ENCODE measurements at regions not wholly inside any gene's neighbourhood (a gene's known extent, or its start where the extent isn't known, plus 50 kb on each side); places are given as distances from the start of the nearest gene placed in this dataset.

DNA sequence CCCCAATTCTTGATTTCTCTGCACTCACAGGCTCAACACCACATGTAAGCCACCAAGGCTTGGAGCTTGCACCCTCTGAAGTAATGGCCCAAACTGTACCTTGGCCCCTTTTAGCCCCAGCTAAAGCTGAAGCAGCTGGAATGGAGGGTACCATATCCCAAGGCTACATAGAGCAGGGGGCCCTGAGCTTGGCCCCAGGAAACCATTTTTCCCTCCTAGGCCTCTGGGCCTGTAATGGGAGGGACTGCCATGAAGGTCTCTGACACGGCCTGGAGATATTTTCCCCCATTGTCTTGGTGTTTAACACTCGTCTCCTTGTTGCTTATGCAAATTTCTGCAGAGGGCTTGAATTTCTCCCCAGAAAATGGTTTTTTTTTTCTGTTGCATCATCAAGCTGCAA lies 69.7 kb downstream of the SKA1 start:
- DNase-seq = no peak

DNA sequence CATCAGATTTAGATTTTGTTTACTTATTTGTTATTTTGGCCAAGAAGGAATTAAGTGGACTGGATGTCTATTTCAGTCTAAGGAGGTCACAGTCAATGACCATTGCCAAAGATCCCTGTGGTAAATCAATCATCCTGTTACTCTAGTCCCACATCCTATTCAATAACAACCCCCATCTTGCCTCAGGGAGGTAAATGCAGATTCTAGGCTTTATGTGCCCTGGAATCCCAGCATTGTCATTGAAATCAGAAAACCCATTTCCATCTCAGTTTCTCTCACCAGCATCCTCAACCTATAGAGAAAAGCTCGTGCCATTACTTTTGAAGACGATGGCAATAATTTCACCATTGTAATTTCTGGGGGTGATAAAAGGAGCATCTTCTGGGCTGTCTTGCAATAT lies 71.8 kb downstream of the SKA1 start:
- no peak for DNase-seq

DNA sequence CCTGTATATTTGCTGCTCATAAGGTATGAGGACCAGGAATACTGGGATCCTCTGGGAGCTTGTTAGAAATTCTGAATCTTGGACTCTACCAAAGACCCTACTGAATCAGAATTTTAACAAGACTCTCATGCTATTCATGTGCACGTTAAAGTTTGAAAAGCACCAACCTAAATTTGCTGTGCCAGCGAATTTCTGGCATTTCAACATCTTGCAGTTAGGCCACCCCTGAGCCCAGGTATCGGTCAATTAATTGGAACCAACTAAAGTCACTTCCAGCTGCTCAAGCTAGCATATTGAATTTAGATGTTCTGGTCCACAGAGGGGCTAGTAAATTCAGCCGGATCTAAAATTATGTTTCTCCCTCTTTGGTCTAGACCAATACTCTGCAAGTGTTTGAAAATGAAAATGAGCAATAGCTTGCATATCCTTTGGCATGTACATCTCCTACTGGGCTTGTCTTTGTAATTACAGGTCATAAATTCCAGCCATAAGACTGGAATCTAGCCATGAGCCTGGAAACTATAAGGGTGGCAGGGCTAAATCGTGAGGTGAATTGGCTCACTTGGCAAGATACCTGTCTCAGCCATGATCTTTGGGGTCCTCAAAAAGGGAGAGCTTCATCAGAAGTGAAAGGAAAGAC lies 72.4 kb downstream of the SKA1 start:
- no peak for DNase-seq

DNA sequence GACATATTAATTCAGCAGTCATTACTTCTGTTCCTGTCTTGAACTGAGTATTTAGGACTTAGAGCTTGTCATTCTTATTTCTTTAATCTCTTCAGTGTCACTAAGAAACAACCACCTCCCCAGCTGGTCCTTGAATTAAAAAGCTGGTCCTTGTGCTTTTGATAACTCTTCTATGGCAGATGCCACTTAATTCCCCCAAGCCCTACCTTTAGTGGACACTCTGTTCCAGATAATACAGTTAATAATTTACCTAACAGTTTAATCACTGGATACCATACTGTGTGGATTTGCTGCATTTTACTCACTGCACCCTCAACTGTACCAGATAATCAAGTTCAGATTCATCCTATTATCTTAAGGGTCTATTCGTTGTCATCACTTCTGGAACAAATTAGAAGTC lies 73.1 kb downstream of the SKA1 start:
- DNase-seq = no peak

DNA sequence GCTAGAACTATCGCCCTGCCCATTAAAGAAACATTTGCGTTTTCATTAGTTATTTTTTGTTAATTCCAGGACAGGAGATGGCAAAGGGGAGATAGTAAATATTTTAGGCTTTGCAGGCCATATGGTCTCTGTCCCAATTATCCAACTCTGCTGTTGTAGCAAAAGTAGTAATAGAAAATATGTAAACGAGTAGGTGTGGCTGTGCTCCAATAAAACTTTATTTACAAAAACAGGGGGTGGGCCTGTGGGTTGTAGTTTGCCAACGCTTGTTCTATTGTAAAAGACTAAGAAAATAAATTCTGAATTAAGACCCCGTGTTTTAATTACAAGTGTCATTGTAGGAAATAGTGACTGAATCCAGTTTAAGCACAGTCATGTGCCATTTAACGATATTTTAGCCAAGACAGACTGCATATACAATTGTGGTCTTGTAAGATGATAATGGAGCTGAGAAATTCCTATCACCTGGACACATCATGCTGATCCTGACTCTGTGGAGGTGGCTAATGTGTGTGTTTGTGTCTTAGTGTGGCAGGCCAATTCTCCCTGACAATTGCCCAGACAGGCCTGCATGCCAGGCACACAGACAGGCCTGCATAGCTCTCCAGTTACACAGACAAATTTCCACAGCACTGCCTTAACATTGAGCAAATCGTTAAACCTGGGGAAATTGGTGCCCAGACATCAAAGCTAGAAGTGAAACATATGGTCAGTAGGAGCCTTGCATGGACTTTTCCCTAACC lies 76.4 kb downstream of the SKA1 start:
- no peak for DNase-seq

DNA sequence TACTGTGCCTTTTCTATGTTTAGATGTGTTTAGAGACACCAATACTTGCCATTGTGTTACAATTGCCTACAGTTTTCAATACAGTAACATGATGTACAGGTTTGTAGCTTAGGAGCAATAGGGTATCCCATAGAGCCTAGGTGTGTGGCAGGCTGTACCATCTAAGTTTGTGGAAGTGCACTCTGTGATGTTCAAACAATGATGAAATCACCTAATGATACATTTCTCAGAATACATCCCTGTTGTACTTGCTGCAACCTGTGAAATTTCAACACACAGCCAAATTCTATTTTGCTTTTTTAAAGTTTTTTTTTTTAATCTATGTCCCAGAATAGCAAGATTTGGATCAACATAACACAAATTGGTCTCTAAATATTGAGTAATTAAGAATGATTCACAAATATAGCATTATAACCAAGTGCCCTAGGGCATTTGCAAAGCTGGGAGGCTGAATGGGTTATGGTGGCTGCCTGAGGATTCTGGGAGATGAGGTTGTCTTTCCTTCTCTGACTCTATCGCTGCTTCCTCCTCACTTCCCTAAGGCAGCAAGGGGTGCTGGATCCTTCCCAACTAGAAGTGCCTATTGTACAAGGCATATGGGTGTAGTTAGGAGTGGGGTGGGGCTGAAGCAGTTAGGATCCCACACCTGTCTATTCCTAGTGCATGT lies 78.3 kb downstream of the SKA1 start:
- no peak for DNase-seq

DNA sequence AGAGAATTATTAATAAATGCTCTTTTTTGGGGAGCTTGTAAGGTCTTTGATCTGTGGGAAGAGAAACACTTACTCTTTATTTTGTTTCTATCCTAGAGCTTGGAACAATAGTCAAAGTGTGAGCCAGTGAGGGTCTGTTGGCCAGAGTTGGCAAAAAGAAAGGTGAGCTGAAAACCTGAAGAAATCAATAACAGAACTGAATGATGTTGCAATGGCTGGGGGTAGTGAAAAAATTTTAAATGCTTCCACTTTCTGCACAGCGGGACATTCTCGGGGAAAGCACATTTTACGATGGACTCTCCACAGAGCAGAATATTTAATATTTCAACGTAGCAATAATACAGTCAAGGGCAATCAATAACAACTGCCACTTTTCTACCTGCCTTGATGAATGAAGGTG lies 78.9 kb downstream of the SKA1 start:
- DNase-seq = no peak

DNA sequence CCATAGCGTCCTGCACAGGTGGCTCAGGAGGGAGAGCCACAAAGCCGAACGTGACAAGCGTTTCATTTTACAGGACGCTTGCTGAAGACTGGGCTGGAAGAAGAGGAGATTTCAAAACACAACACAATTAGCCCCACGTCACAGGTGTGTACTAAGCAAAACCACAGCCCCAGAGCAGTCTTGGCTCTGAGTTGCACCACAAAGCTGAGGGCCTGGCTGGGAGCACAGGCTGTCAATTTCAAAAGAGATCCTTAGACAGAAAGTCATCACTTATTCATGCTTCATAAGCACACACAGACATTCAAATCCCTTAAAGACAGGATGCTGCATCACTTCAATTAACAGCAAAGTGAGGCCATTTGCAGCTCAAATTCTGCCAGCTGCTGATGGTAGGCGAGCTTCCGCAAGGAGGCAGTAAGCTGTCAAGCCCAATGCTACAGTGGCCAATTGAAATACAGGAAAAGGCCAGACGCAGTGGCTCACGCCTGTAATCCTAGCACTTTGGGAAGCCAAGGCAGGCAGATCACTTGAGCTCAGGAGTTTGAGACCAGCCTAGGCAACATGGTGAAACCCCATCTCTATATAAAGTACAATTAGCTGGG lies 79.6 kb downstream of the SKA1 start:
- no peak for DNase-seq

DNA sequence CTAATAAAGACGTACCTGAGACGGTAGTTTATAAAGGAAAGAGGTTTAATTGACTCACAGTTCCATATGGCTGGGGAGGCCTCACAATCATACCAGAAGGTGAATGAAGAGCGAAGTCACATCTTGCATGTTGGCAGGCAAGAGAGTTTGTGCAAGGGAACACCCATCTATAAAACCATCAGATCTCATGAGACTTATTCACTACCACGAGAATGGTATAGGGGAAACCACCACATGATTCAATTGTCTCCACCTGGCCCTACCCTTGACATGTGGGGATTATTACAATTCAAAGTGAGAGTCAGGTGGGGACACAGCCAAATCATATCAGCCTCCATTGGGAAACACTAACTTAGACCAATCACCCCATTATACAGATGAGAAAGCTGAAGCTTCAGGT lies 81.4 kb downstream of the SKA1 start:
- no peak for DNase-seq

DNA sequence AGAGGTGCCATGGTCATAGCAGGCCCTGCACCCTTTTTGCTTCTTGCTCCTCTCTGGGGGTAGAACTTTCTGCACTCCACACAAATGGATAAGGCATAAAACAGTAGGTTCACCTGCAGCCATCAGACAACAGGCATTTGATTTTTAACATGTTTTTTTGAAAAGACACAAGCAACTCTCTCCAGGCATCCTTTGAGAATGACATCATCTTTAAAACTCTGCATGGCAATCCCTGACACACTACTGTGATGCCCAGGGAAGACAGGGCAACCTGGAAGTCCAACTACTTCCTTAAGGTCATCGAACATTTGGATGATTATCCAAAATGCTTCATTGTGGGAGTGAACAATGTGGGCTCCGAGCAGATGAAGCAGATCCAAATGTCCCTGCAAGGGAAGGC lies 82.8 kb downstream of the SKA1 start:
- no peak for DNase-seq

DNA sequence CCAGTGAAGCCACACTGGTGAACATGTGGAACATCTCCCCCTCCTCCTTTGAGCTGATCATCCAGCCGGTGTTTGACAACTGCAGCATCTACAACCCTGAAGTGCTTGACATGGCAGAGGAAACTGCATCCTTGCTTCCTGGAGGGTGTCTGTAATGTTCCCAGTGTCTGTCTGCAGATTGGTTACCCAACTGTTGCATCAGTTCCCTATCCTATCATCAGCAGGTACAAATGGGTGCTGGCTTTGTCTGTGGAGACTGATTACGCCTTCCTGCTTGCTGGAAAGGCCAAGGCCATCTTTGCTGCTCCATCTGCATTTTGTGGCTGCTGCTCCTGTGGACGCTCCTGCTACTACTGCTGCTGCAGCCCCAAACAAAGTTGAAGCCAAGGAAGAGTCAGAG lies 83.5 kb downstream of the SKA1 start:
- DNase-seq = no peak

DNA sequence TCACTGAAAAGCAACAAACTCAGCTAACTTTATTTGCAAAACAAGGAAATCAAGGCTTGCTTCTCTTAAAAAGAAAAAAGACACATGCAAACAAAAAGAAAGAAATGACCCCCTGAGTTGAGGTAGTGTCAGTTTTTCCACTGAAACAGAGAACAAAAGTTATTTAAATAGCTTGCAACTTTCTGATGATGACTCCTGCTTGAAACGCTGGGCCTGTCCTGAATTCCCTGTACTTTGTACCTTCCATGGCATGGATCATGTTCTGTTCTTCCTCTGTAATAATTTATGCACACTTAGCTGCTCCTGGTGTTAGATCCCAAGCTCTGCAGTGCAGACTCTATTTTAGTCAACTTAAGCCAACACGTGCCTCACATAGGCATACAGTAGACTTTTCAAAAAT lies 84.0 kb downstream of the SKA1 start:
- DNase-seq = no peak

DNA sequence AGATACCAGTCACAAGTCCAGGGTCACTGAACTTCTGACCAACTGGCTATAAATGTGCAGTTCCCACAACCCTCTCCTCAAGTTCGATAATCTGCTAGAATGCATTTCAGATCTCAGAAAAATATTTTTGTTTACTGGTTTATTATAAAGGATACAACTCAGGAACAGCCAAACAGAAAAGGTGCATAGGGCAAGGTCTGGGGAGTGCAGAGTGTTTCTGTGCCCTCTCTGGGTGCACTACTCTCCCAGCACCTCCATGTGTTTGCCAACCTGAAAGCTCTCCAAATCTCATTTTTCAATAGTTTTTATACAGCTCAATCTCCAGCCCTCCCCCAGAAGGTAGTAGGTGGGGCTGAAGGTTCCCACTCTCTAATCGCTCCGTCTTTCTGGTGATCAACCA lies 85.2 kb downstream of the SKA1 start:
- DNase-seq = no peak

DNA sequence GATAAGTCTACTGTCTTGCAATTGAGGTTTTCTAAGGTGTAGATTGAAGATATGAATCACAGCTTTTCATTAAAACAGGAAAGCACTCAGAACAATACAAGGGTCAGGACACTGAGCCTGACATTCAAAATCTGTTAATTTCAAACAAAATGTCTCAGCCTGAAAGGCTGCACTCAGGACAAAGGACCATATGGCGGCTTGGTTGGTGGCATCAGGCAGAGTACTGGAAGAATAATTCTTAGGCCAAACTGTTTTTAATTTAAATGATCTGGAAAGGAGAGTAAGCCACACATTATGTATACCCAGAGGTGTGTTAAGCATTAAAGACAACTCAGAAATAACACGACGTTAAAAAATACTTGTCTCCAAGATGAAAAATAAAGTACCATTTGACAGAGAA lies 85.9 kb downstream of the SKA1 start:
- DNase-seq = no peak

DNA sequence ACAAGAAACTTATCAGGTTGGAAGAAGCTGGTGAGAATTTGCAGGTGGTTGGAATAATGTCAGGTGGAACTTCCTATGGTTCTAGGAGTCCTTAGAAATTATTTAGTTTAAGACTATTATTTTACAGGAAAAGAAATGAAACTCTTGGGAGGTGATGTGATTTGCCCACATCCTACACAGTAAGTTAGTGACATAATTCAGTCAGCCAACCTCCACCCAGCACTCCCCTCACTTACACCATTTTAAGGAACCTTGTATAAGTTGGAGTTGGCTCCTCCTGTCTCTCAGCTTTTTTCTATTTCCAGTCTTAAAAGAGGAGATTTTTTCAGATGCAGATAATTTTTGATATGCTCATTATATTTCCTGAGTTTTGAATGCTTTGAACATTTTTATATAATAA lies 86.4 kb downstream of the SKA1 start:
- DNase-seq = no peak

DNA sequence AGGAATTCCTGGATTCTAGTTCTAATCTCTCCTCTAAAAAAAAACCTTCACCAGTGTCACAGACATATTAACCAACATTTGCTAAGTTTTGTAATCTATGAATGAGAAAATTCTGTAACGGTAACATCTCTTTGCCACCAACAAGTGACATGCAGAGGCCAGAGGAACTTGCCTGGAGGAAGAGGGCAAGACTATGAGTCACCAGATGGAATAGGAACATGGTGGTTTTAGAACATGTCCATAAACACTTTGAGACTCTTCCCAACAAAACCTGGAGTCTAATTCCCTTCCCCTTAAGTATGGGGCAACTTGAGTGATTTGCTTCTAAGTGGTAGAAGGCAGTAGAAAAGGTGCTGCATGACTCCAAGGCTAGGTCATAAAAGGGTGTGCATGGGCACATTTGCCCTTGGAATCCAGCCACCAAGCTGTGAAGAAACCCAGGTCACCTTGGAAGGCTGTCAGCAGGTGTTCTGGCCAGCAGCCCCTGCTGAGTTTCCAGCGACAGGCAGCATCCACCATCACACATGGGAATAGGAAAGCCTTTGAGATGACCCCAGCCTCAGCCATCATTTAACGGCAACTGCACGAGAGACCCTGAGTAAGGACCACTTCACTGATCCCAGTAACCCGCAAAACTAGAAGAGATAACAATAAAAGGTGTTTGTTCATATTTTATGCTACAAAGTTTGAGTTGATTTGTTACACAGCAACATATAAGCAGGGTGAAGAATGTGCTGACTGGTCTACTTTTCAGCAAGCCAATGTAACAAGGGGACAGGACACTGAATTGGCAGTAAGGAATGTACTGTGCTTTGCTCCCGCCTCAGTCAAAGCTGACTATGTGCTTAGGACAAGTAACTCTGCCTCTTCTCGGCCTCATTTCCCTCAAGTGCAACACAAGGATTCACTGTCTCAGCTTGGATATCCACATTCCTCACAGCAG lies 90.6 kb downstream of the SKA1 start:
- no peak for DNase-seq

DNA sequence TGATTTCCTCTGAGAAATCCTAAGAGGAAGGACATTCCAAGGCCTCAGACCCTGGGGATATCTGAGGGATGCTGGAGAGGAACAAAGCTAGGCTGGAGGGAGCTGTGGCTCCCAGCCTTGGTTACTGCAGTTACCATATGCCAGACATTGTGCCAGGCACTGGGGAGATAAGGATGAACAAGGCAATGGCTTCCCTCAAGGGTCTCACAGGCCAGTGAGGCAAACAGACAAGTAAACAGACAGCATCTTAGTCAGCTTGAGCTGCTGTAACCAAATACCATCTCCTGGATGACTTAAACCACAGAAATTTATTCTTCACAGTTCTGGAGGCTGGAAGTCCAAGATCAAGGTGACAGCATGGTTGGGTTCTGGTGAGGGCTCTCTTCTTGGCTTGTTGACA lies 91.8 kb downstream of the SKA1 start:
- no peak for DNase-seq

DNA sequence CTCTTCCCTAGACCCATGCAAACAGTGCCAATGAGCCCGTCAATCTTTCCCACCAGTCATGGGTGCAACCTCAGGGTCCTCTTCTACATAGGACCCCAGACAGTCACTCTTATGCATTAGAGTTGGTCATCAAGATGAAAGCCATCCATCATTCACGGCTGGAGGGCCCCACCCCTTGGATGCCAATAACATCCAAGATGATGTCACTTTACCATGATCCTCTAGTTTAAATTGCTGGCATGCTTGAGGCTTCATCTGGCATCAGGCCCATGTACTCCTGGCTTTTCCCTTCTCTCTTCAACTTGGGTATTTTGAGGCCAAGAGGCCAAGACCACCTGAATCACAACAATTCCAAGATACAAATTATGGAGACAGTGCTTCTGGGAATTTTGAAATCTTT lies 91.1 kb upstream of the MAPK4 start:
- no peak for DNase-seq

DNA sequence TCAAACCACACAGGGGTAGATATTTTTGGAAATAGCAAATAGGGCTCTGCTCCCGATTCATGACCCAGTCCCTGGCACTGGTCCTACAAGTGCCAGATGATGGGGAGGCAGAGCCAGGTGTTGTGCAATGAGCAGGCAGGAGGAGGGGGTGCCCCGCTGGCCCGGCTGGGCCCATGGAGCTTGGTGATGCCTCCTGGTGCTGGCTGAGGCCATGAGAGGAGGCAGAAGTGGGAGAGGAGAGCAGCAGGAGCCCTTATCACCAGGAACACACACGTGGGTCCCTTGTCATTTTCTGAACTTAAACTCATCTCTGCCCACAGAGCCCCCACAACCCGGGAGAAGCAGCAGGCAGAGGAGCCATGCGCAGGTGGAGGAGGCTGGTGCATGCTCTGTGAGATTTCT lies 90.5 kb upstream of the MAPK4 start:
- no peak for DNase-seq

DNA sequence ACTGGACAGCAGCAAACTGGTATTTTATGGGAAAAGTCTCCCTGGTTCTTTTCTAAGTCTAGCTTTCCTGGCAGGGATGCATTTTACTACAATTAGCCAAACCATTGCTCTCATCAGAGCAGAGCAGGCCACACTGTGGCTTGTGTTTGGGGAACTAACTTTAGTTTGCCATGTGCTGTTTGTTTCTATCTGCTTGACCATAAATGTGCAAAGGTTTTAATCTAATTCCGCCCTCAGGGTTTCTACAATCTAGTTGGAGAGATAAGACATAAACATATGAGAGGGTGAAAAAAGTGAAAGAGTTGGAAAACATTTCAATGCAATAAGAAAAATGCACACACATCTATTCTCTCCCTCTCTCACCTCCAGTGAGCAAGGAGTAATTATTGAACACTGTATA lies 86.9 kb upstream of the MAPK4 start:
- no peak for DNase-seq

DNA sequence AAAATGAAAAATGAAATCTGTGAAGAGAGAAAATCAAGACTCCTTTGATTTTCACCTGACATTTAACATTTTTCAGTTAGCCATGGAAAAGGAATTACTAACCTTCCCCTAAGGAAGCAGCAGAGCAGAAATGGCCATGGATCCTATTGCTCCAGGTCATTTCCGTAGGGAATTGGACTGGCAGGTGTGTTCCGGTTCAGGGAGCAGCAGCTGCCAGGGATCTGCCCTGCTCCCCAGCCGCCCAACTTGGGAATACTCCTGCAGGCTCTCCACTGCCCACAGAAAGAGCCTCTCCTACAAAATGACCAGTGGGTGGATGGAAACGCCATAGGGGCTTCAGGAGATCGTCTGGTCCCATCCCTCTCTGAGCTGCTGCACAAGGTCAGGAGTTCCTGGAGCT lies 86.0 kb upstream of the MAPK4 start:
- no peak for DNase-seq

DNA sequence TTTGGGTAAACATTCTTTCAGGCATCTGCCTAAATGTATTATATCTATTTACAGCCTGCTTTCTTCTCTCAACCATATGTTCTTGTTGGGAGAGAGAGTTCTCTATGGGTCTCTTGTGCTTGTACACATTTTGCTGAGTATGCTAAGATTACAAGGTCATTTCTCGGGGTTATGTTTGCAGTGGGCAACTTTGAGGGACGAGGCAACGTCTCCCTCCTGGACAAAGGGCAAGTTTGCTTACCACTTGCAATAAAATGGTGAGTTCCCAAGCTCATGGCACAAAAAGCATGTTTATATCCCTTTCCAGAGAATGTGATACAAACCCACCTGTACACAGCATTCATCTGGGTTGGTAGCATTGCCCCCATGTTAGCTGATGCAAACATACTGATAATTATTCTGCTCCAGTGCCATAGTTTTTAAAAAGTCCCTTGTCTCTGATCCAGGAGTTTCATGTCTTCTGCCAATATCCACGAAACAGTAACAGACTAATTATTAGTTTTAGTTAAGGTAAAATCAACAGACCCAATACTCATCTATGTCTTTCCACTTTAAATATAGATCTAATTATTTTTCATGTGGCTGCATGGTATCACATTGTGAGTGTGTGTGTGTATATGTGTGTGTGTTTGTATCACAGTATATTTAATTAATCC lies 84.2 kb upstream of the MAPK4 start:
- DNase-seq = no peak

Measured in fibroblast of skin of scalp (primary cell).